Activated naive CD8-positive, alpha-beta T cell treated with anti-CD3 and anti-CD28 coated beads, Interleukin-2, amount 50 U/mL, for 24 hours (primary cell): ENCODE measurements at regions not wholly inside any gene's neighbourhood (a gene's known extent, or its start where the extent isn't known, plus 50 kb on each side); places are given as distances from the start of the nearest gene placed in this dataset.
A peak's percentile ranks its signal among the peaks of the same experiment; 100 is the strongest.

Experiments
- ATAC-seq: fragments of 150-1000 bp; cut with Tn5 transposase; one replicate; pipeline ENCODE4 v1.10.0; 2021
- DNase-seq: peaks from one replicate; pipeline ENCODE4 v3.0.0; 2021
- H3K27ac Mint-ChIP-seq: one replicate; pipeline ENCODE4 v1.8.0; 2021; ENCODE audit warnings: mild to moderate bottlenecking, mixed read lengths
- H3K27me3 Mint-ChIP-seq: one replicate; pipeline ENCODE4 v1.8.0; 2021; ENCODE audit warnings: mixed read lengths
- H3K36me3 Mint-ChIP-seq: one replicate; pipeline ENCODE4 v1.8.0; 2021; ENCODE audit warnings: low read depth, mixed read lengths
- H3K4me1 Mint-ChIP-seq: one replicate; pipeline ENCODE4 v1.8.0; 2021; ENCODE audit warnings: mixed read lengths
- H3K4me3 Mint-ChIP-seq: one replicate; pipeline ENCODE4 v1.8.0; 2021; ENCODE audit warnings: mild to moderate bottlenecking, moderate library complexity, mixed read lengths
- H3K9me3 Mint-ChIP-seq: one replicate; pipeline ENCODE4 v1.8.0; 2021; ENCODE audit warnings: mixed read lengths

GRCh38 chr3:194250098-194251002 lies 100.8 kb downstream of the CPN2 start:
- H3K36me3 Mint-ChIP-seq: no peaks in the 10 kb centered on the region
- H3K27me3 Mint-ChIP-seq: peaks cover 4% of the 10 kb centered on the region
- no peak for ATAC-seq
- H3K27ac Mint-ChIP-seq: no peak overlapping the region
- no peak for DNase-seq
- no peaks in the 10 kb centered on the region for H3K9me3 Mint-ChIP-seq
- peaks cover 4% of the 10 kb centered on the region for H3K4me1 Mint-ChIP-seq
- H3K4me3 Mint-ChIP-seq: no peak overlapping the region

GRCh38 chr3:194251007-194251406 lies 100.1 kb downstream of the CPN2 start:
- Mint-ChIP-seq H3K4me1 (peaks cover 10% of the 10 kb centered on the region), H3K4me3 (no peak overlapping the region), H3K36me3 (no peaks in the 10 kb centered on the region), H3K27ac (no peak overlapping the region), H3K27me3 (peaks cover 4% of the 10 kb centered on the region), H3K9me3 (no peaks in the 10 kb centered on the region)
- DNase-seq: no peak
- ATAC-seq: no peak

- Mint-ChIP-seq H3K27me3 (peaks cover 4% of the 10 kb centered on the region), H3K4me3 (no peak overlapping the region), H3K9me3 (no peaks in the 10 kb centered on the region), H3K4me1 (peaks cover 12% of the 10 kb centered on the region), H3K36me3 (no peaks in the 10 kb centered on the region), H3K27ac (no peak overlapping the region)
- ATAC-seq (no peak), DNase-seq (no peak)
These were observed 99.7 kb downstream of the CPN2 start for GRCh38 chr3:194251461-194251860.

- H3K9me3 Mint-ChIP-seq: no peaks in the 10 kb centered on the region
These were observed 99.1 kb downstream of the CPN2 start for GRCh38 chr3:194251891-194252560.

GRCh38 chr3:194253270-194253669 lies 97.9 kb downstream of the CPN2 start:
- ATAC-seq (no peak), DNase-seq (no peak)
- Mint-ChIP-seq H3K4me1 (peaks cover 12% of the 10 kb centered on the region), H3K27ac (no peak overlapping the region), H3K36me3 (no peaks in the 10 kb centered on the region), H3K9me3 (peaks cover 2% of the 10 kb centered on the region), H3K27me3 (peaks cover 4% of the 10 kb centered on the region), H3K4me3 (no peak overlapping the region)

More at GRCh38 chr3:194251891-194252560, 99.1 kb downstream of the CPN2 start:
- Mint-ChIP-seq H3K27ac (no peak overlapping the region), H3K4me3 (no peak overlapping the region), H3K27me3 (peaks cover 4% of the 10 kb centered on the region), H3K36me3 (no peaks in the 10 kb centered on the region), H3K4me1 (peaks cover 12% of the 10 kb centered on the region)
- DNase-seq: no peak
- no peak for ATAC-seq

- Mint-ChIP-seq H3K27ac (no peak overlapping the region), H3K36me3 (no peaks in the 10 kb centered on the region), H3K4me1 (peaks cover 12% of the 10 kb centered on the region), H3K4me3 (no peak overlapping the region), H3K9me3 (peaks cover 4% of the 10 kb centered on the region), H3K27me3 (peaks cover 4% of the 10 kb centered on the region)
- no peak for ATAC-seq
- DNase-seq: no peak
These were observed 97.1 kb downstream of the CPN2 start for GRCh38 chr3:194254040-194254439.

- Mint-ChIP-seq H3K4me1 (peaks cover 12% of the 10 kb centered on the region), H3K27ac (peak overlapping the region; percentile 78), H3K27me3 (peaks cover 4% of the 10 kb centered on the region), H3K9me3 (peaks cover 4% of the 10 kb centered on the region), H3K36me3 (no peaks in the 10 kb centered on the region), H3K4me3 (peak overlapping the region; percentile 41)
- ATAC-seq: peak; percentile 76
- peak; percentile 47 for DNase-seq
These were observed 95.7 kb downstream of the CPN2 start for GRCh38 chr3:194255252-194256039.

GRCh38 chr3:194256040-194256945 lies 94.8 kb downstream of the CPN2 start:
- Mint-ChIP-seq H3K4me1 (peaks cover 12% of the 10 kb centered on the region), H3K9me3 (peaks cover 4% of the 10 kb centered on the region), H3K27ac (no peak overlapping the region), H3K4me3 (no peak overlapping the region), H3K27me3 (no peaks in the 10 kb centered on the region), H3K36me3 (no peaks in the 10 kb centered on the region)
- DNase-seq (no peak), ATAC-seq (no peak)

GRCh38 chr3:194257151-194257621 lies 93.9 kb downstream of the CPN2 start:
- Mint-ChIP-seq H3K9me3 (peaks cover 4% of the 10 kb centered on the region), H3K36me3 (no peaks in the 10 kb centered on the region), H3K4me3 (no peak overlapping the region), H3K4me1 (peaks cover 12% of the 10 kb centered on the region), H3K27me3 (no peaks in the 10 kb centered on the region), H3K27ac (no peak overlapping the region)
- DNase-seq (no peak), ATAC-seq (no peak)

- Mint-ChIP-seq H3K27ac (no peak overlapping the region), H3K27me3 (no peaks in the 10 kb centered on the region), H3K36me3 (no peaks in the 10 kb centered on the region), H3K4me1 (peaks cover 12% of the 10 kb centered on the region), H3K9me3 (peaks cover 4% of the 10 kb centered on the region), H3K4me3 (no peak overlapping the region)
- DNase-seq (no peak), ATAC-seq (no peak)
These were observed 93.0 kb downstream of the CPN2 start for GRCh38 chr3:194257916-194258668.

GRCh38 chr3:194259982-194260766 lies 91.0 kb downstream of the CPN2 start:
- ATAC-seq: no peak
- H3K4me1 Mint-ChIP-seq: peaks cover 10% of the 10 kb centered on the region
- H3K27ac Mint-ChIP-seq: no peak overlapping the region
- H3K9me3 Mint-ChIP-seq: peaks cover 4% of the 10 kb centered on the region
- H3K36me3 Mint-ChIP-seq: no peaks in the 10 kb centered on the region
- H3K4me3 Mint-ChIP-seq: no peak overlapping the region
- H3K27me3 Mint-ChIP-seq: no peaks in the 10 kb centered on the region
- no peak for DNase-seq

- H3K36me3 Mint-ChIP-seq: no peaks in the 10 kb centered on the region
- DNase-seq (no peak), ATAC-seq (no peak)
- no peak overlapping the region for H3K27ac Mint-ChIP-seq
- no peak overlapping the region for H3K4me3 Mint-ChIP-seq
- H3K4me1 Mint-ChIP-seq: no peaks in the 10 kb centered on the region
- H3K9me3 Mint-ChIP-seq: peaks cover 4% of the 10 kb centered on the region
- peaks cover 1% of the 10 kb centered on the region for H3K27me3 Mint-ChIP-seq
These were observed 89.5 kb downstream of the CPN2 start for GRCh38 chr3:194261581-194262063.
